ENCODE measurements at regions not wholly inside any gene's neighbourhood (a gene's known extent, or its start where the extent isn't known, plus 50 kb on each side); places are given as distances from the start of the nearest gene placed in this dataset.

DNA sequence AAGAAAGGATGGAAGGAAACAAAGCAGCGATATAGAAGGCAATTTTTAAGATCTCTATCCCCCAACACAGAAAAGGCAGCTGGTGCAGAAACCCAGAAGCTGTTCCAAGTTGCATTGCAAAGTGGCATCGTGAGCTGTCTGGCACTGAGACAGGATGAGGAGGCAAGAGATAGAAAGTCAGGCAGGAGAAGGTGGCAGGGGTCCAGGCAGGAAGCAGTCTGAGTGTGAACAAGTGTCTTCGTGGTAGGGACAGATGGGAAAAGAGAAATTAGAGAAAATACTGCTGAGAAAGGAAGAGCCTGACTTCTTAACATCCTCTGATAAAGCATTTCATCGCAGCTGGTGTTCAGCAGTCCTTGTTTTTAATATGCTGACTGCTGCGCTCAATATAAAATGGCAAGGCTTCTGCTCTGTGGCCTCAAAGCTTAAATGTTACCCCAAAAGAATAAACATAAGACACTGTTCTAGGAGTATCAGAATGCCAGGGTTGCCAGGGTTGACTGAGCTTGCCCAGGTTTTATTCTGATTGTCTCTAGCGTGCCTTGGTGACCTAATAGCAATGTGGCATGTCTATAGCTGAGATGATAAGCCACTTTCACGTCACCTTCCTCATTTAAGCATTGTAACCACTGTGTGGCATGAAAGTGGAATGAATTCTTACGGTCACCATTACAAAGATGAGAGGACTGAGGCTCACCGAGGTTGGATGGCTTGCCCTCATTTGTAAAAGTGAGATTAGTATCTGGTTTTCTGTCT lies 397.6 kb downstream of the NUAK1 start:
- Histone ChIP-seq H3K4me3 (no peak overlapping the region), H3K4me2 (0 out of 22 replicates have a peak overlapping the region, but pooled peaks of 1 of the 11 experiments have one; percentile 1), H3K9me3 (replicated peaks in 1 of 11) (no peaks in the 10 kb centered on the region; a peak in 1 of 22 replicates), H4K20me1 (no peaks in the 10 kb centered on the region), H3K27ac (no peak overlapping the region), H3K36me3 (no peaks in the 10 kb centered on the region), H3K27me3 (no peaks in the 10 kb centered on the region), H3K4me1 (peaks cover 7 to 10% (median 8%) of the 10 kb centered on the region in 10 experiments; a peak in 15 of 20 replicates), H3K9ac (no peak overlapping the region)
- TF ChIP-seq Cebpa-rat (IDR thresholded peaks at IDR 0.05) = no peak

DNA sequence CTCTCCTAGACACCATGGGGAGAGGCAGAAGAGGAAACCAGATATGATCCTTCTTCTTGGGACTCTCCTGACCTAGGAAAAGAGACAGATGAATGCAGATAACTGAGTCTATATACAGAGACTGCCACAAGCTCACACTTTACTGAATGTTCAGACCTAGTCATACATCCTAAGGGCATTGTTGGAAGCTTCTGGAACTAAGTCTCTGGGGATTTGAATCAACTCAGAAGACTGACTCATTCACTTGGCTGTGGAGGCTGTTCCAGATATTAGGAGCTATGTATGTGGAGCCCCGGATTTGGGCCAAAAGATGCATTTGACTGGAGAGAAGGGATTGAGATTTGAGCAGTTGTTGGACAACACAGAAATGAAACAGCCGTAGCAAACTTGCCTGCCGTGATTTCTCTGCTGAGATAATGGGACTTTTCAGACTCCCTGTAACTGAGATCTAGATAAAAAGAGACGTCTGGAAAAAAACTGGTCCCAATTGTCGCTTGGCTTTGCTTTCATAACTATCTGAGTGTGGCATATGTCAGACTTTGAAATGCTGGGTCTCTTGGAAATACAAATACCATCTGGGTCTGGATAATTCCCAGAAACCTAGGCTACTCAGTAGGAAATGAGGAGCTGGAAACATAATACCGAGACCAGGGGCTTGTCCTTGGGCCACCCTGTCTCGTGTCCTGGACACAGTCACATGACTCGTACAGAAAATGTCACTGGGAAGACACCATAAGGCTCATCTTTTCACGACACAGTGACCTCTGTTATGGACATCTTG lies 396.8 kb downstream of the NUAK1 start:
- Histone ChIP-seq H3K27ac (no peak overlapping the region), H3K4me2 (no peak overlapping the region), H3K4me1 (peaks cover 7 to 10% (median 8%) of the 10 kb centered on the region in 10 experiments; a peak in 15 of 20 replicates), H3K27me3 (no peaks in the 10 kb centered on the region), H3K9ac (no peak overlapping the region), H3K4me3 (no peak overlapping the region), H3K9me3 (replicated peaks in 1 of 11) (no peaks in the 10 kb centered on the region; a peak in 1 of 22 replicates), H4K20me1 (no peaks in the 10 kb centered on the region), H3K36me3 (no peaks in the 10 kb centered on the region)
- no peak for TF ChIP-seq Cebpa-rat (IDR thresholded peaks at IDR 0.05)

DNA sequence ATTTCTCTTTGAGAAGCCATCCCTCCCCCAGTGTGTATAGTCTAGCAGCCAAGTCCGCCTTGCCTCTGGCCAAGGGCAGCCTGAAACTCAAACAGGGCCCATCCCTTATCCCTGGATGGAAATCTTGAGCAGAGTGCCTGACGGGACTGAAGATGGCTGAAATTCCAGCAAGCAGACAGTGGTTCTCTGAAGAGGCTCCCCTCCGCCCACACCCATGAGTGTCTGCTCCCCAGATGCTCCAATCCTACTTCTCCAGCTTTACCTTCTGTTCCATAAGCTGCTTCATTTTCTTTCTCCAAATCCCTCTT lies 396.2 kb downstream of the NUAK1 start:
- TF ChIP-seq Cebpa-rat (IDR thresholded peaks at IDR 0.05) = no peak
- Histone ChIP-seq H4K20me1 (no peaks in the 10 kb centered on the region), H3K36me3 (no peaks in the 10 kb centered on the region), H3K4me2 (no peak overlapping the region), H3K4me3 (no peak overlapping the region), H3K27ac (no peak overlapping the region), H3K27me3 (no peaks in the 10 kb centered on the region), H3K9ac (no peak overlapping the region), H3K4me1 (peaks cover 7 to 9% (median 8%) of the 10 kb centered on the region in 10 experiments; a peak in 15 of 20 replicates), H3K9me3 (replicated peaks in 1 of 11) (no peaks in the 10 kb centered on the region)

DNA sequence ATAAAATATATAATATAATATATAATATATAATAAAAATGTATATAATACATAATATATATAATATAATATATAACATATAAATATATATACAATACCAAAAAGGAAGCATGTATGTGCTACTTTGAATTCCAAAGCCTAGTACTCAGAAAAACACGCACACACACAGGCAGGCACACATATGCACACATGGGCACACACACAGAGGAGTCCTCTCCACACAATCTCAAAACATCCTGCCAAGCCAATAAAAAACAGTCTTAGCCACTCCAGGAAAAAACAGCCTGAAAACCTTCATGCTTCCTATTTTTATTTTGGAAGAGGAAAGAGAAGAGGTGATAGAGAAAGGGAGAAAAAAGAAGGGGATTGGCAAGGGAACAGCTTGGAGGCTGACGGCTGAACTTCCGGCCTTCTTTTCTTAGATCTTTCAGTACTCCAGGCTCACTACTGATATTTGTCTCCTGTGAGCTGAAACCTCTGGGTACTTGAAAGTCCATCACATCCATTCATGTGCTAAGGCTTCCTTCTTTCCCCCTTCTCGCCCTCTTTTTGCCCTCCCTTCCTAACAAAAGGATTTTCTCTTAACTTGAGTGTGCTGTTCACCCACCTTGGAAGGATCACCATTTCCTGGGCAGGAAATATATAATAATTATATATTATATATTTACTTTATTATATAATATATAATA lies 394.2 kb downstream of the NUAK1 start:
- Histone ChIP-seq H3K9ac (no peak overlapping the region), H3K36me3 (no peaks in the 10 kb centered on the region), H3K9me3 (replicated peaks in 1 of 11) (no peaks in the 10 kb centered on the region), H3K4me2 (no peak overlapping the region), H3K4me3 (no peak overlapping the region), H4K20me1 (no peaks in the 10 kb centered on the region), H3K27ac (no peak overlapping the region), H3K4me1 (no peaks in the 10 kb centered on the region; a peak in 1 of 20 replicates), H3K27me3 (no peaks in the 10 kb centered on the region)
- TF ChIP-seq Cebpa-rat (IDR thresholded peaks at IDR 0.05) = no peak

DNA sequence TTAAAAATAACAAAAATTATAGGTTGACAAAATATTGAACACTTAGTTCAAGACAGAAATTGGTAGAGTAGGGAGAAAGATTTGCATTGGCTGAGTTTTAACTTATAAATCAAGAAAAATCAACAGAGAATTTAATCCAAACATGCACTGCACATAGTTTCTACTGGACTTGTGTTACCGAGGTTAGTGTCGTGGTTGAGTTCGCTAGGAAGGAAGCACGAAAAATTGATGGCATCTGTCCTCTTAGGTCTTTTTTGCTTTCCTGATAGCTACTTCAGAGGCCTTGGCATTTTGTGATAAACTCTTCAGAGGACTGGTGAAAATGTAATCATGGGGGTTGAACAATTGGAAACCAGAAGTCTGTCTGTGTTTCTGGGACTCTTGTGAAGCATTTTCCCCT lies 392.9 kb downstream of the NUAK1 start:
- no peaks in the 10 kb centered on the region for H3K27me3 ChIP-seq
- no peak overlapping the region for H3K4me3 ChIP-seq
- no peaks in the 10 kb centered on the region for H3K9me3 ChIP-seq (replicated peaks in 1 of 11)
- H3K4me1 ChIP-seq = no peaks in the 10 kb centered on the region; a peak in 1 of 20 replicates
- H3K9ac ChIP-seq = no peak overlapping the region
- no peaks in the 10 kb centered on the region for H4K20me1 ChIP-seq
- H3K27ac ChIP-seq = no peak overlapping the region
- no peak overlapping the region for H3K4me2 ChIP-seq
- TF ChIP-seq Cebpa-rat (IDR thresholded peaks at IDR 0.05) = no peak
- H3K36me3 ChIP-seq = no peaks in the 10 kb centered on the region

DNA sequence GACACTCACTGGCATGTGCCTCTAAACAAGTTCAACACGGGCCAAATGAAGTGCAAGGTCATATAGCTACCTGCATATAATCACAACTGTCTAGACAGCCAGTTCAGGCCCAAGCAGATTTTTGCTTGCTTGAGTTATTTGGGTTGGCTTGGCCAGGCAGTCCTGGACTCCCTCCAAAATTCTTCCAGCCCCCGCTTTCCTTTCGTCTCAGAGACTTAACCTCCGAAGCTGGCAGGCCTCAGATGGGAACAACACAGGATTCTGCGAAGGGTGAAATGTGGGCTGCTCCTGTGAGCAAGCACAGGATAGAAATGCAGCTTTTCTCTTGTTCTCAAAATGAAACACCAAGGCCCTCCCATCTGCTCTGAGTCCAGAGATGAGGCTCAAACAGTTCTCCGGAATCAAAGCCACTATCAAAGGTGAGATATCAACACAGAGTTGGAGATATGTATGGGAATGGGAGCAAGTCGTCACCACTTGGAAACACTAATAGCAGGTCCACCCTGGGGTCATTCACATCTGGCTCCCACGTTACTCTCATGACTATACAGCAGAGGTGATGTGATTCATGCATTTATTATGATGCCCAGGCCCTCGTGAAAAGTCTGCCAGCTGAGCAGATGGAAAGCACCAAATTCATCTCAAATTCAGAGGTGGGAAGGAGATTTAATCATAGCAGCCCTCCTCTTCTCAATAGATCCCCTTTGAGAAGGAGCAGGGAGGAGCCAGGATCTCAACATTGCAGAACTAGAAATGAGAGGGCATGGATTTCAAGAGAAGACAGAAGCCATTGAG lies 389.8 kb downstream of the NUAK1 start:
- H3K4me1 ChIP-seq = no peaks in the 10 kb centered on the region
- no peak overlapping the region for H3K9ac ChIP-seq
- H3K4me2 ChIP-seq = no peak overlapping the region
- H3K4me3 ChIP-seq = no peak overlapping the region
- H3K27ac ChIP-seq = no peak overlapping the region
- H4K20me1 ChIP-seq = no peaks in the 10 kb centered on the region
- no peaks in the 10 kb centered on the region for H3K9me3 ChIP-seq (replicated peaks in 1 of 11)
- no peaks in the 10 kb centered on the region for H3K36me3 ChIP-seq
- H3K27me3 ChIP-seq = no peaks in the 10 kb centered on the region
- TF ChIP-seq Cebpa-rat (IDR thresholded peaks at IDR 0.05) = no peak

DNA sequence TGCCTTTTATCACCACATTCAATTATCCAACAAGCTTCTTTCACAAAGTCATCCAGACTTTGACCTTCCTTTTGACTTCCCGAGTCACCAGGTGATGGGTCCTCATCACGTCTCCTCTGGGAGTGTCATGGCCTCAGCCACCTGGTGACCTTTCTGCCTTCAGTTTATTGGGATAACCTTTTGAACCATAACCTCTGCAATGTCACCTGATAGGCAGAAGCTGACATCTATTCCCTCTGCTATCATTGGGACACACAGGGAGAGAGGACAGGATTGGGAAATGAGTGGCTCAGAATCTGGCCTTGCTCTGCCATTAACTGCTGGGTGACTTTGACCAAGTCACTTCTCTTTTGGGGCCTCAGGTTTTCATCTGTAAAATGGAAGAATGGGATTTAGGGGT lies 388.7 kb downstream of the NUAK1 start:
- H3K4me3 ChIP-seq = no peak overlapping the region
- no peaks in the 10 kb centered on the region for H3K36me3 ChIP-seq
- TF ChIP-seq Cebpa-rat (IDR thresholded peaks at IDR 0.05) = no peak
- H3K27me3 ChIP-seq = no peaks in the 10 kb centered on the region
- H3K4me2 ChIP-seq = no peak overlapping the region
- no peaks in the 10 kb centered on the region for H3K9me3 ChIP-seq (replicated peaks in 1 of 11)
- H3K9ac ChIP-seq = no peak overlapping the region
- H3K27ac ChIP-seq = no peak overlapping the region
- H3K4me1 ChIP-seq = no peaks in the 10 kb centered on the region
- H4K20me1 ChIP-seq = no peaks in the 10 kb centered on the region

DNA sequence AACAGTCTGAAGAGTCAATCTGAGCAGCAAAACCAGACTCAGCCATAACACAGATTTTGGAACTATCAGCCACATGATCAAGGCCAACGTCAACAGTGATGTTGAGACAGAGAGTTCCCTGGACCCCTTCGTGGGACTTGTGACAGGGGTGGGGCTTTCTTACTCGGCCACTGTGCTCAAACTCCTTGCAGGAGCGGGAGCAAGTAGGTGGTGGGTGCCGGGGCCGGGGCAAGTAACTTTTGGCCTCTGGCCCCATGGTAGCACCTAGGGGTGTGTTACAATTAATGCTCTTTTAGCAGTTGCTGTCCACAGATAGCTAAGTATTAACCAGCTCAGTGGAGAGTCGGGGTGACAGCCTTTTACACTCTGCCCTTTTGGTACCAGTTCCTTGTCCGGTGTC lies 384.4 kb downstream of the NUAK1 start:
- Histone ChIP-seq H3K27me3 (no peaks in the 10 kb centered on the region), H3K9me3 (replicated peaks in 1 of 11) (no peaks in the 10 kb centered on the region), H3K9ac (no peak overlapping the region), H4K20me1 (no peaks in the 10 kb centered on the region), H3K4me2 (no peak overlapping the region), H3K27ac (no peak overlapping the region), H3K4me3 (no peak overlapping the region), H3K4me1 (no peaks in the 10 kb centered on the region; a peak in 1 of 20 replicates), H3K36me3 (no peaks in the 10 kb centered on the region)
- no peak for TF ChIP-seq Cebpa-rat (IDR thresholded peaks at IDR 0.05)

DNA sequence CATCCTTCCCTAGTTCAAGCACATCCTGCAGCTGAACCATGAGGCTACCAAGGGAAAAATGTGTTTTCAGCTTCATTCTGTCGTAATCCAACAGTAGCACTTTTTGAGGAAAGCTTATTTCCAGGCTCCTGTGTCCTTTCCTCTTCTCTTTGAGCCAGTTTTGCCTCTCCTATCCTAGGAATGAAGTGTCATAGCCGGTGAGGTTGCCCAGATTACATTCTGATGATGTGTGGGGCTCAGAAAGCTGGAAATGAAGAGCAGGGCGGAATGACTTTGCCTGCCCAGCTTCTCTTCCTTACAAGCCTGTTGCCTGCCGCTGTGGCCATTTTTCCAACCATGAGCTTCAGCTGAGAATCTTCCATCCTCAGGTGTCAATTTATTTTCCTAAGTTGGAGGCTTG lies 381.8 kb downstream of the NUAK1 start:
- Histone ChIP-seq H3K4me2 (no peak overlapping the region), H3K36me3 (no peaks in the 10 kb centered on the region), H3K27me3 (no peaks in the 10 kb centered on the region), H3K4me1 (no peaks in the 10 kb centered on the region; a peak in 1 of 20 replicates), H3K27ac (no peak overlapping the region), H3K4me3 (no peak overlapping the region), H4K20me1 (no peaks in the 10 kb centered on the region), H3K9me3 (replicated peaks in 1 of 11) (no peaks in the 10 kb centered on the region), H3K9ac (no peak overlapping the region)
- TF ChIP-seq Cebpa-rat (IDR thresholded peaks at IDR 0.05) = no peak

All from BLaER1 treated with 17β-estradiol and CSF1 and Interleukin-3, amounts not matched to agents 10 nM and 100 nM (cell line).